HG03135 (cell line): ENCODE measurements at regions not wholly inside any gene's neighbourhood (a gene's known extent, or its start where the extent isn't known, plus 50 kb on each side); places are given as distances from the start of the nearest gene placed in this dataset.
"Not testable (repeated sequence)": the region's sequence is repeated elsewhere in the genome, so short reads cannot be mapped to it uniquely, and the experiment has no call there.

Experiments used
- ATAC-seq: cut with Tn5 transposase; IDR thresholded peaks from one replicate; pipeline ENCODE4 v1.9.1; 2021; ENCODE audit warnings: mild to moderate bottlenecking, moderate library complexity; ENCODE audit not compliant: unreplicated experiment

GRCh38 chr4:110424144-110424543, 51.8 kb upstream of the ENPEP start:
- ATAC-seq: no peak

DNA sequence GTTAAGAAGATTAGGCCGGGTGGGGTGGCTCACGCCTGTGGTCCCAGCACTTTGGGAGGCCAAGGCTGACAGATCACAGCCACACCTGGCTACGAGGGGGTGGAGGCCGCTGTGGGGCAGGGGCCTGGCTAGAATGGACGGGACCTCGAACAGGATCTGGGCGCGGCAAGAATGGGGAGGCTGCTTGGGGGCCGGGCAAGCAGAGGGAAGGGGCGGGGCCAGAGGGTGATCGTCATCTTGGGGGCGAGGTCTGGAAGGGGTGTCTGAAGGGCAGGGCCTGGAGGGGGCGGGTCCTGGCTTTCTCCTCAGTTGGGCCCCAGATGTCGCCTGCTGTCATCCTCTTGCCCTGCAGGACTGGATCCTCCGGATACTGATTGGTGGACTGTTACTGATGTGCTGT, 57.3 kb upstream of the ENPEP start:
- ATAC-seq: no peak

- no peak for ATAC-seq
These were observed 58.8 kb upstream of the ENPEP start for GRCh38 chr4:110417136-110417535.

GRCh38 chr4:110415478-110415877, 60.5 kb upstream of the ENPEP start:
- ATAC-seq: no peak

DNA sequence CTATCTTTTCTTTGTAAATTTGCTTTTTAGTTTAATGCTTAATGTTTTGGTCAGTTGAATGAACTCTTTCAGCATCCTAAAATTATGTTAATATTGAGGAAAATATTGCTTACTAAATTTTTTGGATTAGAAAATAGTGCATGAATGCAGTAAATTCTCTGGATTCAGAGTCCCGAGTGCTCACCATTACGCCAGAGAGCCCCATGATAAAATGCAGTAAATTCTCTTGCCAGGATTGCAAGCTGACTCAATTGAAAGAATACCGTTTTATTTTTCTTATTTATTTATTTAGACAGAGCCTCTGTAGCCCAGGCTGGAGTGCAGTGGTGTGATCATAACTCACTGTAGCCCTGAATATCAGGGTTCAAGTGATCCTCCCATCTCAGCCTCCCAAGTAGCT, 60.9 kb upstream of the ENPEP start:
- ATAC-seq: no peak

DNA sequence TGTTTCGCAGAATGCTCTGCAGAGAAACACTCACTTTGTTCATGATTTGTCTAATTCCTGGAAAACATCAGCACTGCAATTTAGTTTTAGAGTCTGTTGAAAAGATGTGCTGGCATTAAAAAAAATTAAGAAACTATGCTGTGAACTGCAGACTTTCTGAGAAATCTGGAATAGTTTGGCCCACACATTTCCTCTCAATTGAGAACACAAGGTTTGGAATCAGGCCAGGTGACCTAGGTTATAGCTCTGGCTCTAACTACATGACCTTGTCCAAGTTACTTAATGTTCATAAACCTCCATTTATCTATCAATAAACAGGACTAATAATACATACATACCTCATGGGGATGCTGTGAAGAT, 61.4 kb upstream of the ENPEP start:
- ATAC-seq: no peak

GRCh38 chr4:110413807-110414560, 62.0 kb upstream of the ENPEP start:
- ATAC-seq: not testable (repeated sequence)

DNA sequence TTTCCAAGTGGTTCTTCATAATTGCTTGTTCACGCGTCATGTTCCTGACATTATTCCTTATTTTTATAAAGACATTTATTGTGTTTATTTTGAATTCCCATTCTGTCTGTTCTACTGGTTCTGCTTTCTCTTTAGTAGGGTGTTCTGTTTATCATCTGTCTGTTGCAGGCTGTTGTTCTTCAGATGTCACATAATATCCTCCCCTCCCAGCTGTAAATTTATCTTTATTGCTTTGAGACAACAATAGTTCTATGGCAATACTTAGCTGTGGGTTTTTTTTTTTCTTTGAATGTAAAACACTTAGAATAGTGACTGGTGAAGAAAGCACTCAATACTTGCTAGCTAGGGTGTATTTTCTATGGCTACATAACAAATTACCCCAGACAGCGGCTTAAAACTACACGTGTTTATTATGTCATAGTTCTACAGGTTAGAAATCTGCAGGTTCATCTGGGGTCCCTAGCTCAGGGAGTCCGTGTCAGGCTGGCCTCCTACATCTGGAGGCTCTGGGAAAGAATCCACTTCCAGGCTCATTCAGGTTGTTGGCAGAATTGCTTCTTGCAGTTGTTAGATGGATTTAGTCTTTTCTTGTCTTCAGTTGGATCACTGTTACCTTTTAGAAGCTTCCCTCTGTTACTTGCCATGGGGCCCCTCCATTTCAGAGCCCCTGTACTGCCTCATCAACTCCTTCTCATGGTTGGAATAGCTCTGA, 63.4 kb upstream of the ENPEP start:
- ATAC-seq: no peak

GRCh38 chr4:110411574-110412011, 64.4 kb upstream of the ENPEP start:
- no peak for ATAC-seq

DNA sequence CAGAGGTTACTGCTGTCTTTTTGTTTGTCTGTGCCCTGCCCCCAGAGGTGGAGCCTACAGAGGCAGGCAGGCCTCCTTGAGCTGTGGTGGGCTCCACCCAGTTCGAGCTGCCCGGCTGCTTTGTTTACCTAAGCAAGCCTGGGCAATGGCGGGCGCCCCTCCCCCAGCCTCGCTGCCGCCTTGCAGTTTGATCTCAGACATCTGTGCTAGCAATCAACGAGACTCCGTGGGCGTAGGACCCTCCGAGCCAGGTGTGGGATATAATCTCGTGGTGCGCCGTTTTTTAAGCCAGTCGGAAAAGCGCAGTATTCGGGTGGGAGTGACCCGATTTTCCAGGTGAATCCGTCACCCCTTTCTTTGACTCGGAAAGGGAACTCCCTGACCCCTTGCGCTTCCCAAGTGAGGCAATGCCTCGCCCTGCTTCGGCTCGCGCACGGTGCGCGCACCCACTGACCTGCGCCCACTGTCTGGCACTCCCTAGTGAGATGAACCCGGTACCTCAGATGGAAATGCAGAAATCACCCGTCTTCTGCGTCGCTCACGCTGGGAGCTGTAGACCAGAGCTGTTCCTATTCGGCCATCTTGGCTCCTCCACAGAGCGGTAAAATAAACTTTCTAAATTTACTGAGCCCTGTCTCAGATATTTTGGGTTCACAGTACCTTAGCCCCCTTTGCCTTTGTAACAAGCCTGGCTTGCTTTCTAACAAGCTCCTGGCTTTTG, 64.9 kb upstream of the ENPEP start:
- ATAC-seq: not testable (repeated sequence)

GRCh38 chr4:110400086-110400485, 75.9 kb upstream of the ENPEP start:
- ATAC-seq: no peak

GRCh38 chr4:110399046-110399445, 76.9 kb upstream of the ENPEP start:
- not testable (repeated sequence) for ATAC-seq

DNA sequence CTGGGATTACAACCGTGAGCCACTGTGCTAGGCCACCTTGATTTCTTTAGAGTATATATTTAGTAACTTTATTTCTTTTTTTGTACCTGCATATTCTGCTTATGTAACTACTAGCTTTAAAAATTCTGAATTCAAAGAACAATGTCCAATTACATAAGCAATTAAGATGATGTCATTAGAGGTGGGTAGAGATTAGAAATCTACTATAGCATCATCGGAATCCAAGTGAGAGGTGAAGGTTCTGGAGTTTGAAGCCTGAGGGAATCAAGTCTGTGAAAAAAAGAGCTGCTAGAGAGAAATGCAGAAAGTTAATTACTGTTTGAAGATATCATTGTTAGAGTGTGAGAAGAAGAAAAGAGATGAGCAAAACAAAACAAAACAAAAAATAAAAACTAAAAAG, 79.0 kb upstream of the ENPEP start:
- no peak for ATAC-seq

DNA sequence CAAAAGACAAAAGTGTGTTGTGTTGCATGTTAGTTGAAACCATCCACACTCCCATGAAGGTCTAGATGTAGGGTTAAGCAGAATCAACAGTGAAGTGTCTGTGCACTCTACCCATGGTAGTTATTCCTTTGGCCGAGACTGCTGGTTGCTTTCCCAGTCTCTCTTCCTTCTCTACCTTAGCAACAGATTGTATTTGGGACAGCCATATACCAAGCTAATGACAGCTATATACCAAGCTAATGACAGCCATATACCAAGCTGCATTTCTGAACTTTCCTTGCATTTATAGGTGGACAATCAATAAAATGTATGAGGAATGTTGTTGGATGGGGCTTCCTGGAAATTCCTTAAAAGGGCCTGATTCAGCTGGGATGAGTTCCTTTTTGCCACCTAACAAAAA, 80.5 kb upstream of the ENPEP start:
- ATAC-seq: no peak

GRCh38 chr4:110394871-110395270, 81.1 kb upstream of the ENPEP start:
- no peak for ATAC-seq

- ATAC-seq: no peak
These were observed 94.2 kb upstream of the ENPEP start for GRCh38 chr4:110381784-110382183.

DNA sequence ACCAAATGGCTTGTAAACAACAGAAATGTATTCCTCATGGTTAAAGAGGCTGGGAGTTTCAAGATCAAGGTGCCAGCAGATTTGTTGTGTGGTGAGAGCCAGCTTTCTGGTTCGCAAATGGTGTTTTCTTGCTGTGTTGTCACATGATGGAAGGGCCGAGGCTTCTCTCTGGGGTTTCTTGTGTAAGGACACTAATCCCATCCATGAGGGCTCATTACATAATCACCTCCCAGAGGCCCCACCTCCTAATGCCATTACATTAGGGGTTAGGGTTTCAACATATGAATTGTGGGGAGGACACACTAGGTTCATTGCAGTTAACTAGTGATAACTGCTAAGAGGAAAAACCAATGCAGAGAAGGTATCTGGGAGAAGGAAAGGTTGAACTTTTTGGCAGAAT, 103.5 kb upstream of the ENPEP start:
- ATAC-seq: no peak

DNA sequence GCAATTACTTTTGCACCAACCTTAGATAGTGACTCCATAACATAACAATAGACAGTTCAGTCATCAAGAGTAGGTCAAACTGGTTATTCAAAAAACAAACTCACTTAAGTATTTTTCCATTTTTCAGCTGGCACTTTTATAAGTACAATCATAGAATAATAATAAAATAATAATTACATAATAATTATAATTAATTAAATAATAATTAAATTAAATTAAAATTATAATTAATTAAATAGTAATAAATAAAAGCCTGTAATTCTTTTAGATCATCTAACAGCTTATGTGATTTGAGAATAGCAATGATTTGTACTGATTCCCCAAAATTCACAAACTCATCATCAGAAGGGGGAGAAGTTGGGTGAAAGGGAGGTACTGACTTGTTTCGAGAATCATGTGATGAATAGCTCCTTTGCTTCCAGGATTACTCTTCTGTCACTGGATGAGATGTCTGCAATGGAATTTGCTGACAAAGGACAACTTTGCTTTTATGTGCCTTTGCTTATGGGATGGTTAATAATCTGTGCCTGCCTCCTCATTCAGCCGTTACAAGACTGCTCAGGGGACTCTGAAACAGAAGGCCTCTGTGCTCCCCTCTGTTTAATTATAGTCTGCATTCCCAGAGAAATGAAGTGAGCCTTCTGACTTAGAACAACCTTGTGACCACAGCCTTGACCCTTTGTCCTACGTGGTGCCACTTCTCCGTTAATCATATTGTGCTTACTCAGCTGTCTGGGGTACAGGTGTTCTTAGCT, 104.8 kb upstream of the ENPEP start:
- ATAC-seq: no peak

DNA sequence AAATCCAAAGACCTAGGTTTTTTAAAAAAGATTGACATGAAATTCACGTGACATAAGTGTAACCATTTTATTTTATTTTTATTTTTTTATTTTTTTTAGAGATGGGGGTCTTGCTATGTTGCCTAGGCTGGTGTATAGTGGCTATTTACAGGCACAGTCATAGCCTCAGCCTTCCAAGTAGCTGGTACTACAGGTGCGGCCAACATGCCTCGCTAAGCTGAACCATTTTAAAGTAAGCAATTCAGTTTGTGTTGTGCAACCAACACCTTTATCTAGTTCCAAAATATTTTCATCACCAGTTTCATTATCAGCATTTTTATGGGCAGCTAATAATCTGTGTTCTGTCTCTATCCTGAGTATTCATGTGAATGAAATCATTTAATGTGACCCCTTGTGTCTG, 107.5 kb upstream of the ENPEP start:
- ATAC-seq: no peak

- ATAC-seq: no peak
These were observed 108.8 kb upstream of the ENPEP start for GRCh38 chr4:110367156-110367555.

- no peak for ATAC-seq
These were observed 110.2 kb upstream of the ENPEP start for GRCh38 chr4:110365761-110366160.
